BE2C (cell line): ENCODE measurements at regions not wholly inside any gene's neighbourhood (a gene's known extent, or its start where the extent isn't known, plus 50 kb on each side); places are given as distances from the start of the nearest gene placed in this dataset.
A peak's percentile ranks its signal among the peaks of the same experiment; 100 is the strongest.

Source experiments
- DNase-seq: peaks from one replicate; pipeline ENCODE4 v3.0.0-alpha.2; 2020
- H3K27me3 ChIP-seq: fragments of 250-450 bp; sonication (Bioruptor Pico); 2 replicates; pipeline ENCODE4 v1.5.1; 2020; ENCODE audit warnings: mild to moderate bottlenecking
- H3K36me3 ChIP-seq: fragments of 250-450 bp; sonication (Bioruptor Pico); 2 replicates; pipeline ENCODE4 v1.5.1; 2020; ENCODE audit warnings: mild to moderate bottlenecking
- H3K4me1 ChIP-seq: fragments of 250-450 bp; sonication (Bioruptor Pico); 2 replicates; pipeline ENCODE4 v1.5.1; 2020
- H3K4me3 ChIP-seq: 2 replicates; pipeline ENCODE4 v1.5.1; 2011; ENCODE audit warnings: low read depth, low read length
- H3K9me3 ChIP-seq: fragments of 250-450 bp; sonication (Bioruptor Pico); 2 replicates; pipeline ENCODE4 v1.5.1; 2020
- CTCF ChIP-seq: IDR thresholded peaks from 2 replicates; pipeline ENCODE4 v1.5.1; 2012; ENCODE audit warnings: mild to moderate bottlenecking, low read depth, low read length

- H3K4me1 ChIP-seq, result peaks cover 41% of the 10 kb centered on the region
- H3K27me3 ChIP-seq, result no peaks in the 10 kb centered on the region
- no peaks in the 10 kb centered on the region for H3K9me3 ChIP-seq
- DNase-seq, result no peak
- H3K4me3 ChIP-seq, result no peak overlapping the region
- no peaks in the 10 kb centered on the region for H3K36me3 ChIP-seq
- TF ChIP-seq CTCF, result no peak
Measured at GRCh38 chr14:100657780-100658179, 68.9 kb upstream of the DLK1 start.

DNA sequence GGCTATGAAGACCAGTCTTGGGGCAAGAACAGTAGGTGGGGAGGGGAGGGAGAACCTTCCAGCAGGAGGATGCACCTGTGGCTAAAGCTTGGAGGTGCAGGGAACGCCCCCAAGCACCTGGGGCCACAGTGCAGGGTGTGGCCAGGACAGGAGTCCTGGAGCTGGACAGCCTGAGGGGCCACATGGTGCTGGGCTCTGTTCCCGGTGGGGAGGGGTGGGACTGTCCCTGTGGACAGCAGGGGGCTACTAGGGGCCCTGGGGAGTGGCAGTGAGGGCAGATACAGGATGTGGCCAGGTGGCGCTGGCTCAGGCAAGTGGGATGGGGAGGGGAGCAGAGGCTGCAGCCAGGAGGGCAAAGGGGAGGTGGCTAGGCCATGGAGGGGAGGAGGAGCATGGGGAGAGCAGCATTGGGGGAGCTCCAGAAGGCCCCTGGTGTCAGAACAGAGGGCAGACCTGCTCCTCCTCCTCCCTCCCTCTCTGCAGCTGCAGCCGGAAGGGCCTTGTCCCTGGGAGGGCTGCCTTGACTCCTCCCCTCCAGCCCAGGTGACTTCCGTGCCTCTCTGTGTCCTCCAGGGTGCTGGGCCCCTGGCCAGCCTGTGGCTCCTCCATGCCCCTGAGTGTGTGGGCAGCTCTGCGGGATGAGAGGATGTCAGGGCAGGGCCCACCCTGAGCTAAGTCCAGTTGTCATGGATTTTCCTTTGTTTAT, 68.4 kb upstream of the DLK1 start:
- DNase-seq, result peak; percentile 43
- no peak for TF ChIP-seq CTCF
- H3K36me3 ChIP-seq, result no peaks in the 10 kb centered on the region
- no peaks in the 10 kb centered on the region for H3K27me3 ChIP-seq
- no peaks in the 10 kb centered on the region for H3K9me3 ChIP-seq
- H3K4me1 ChIP-seq, result peaks cover 40% of the 10 kb centered on the region
- no peak overlapping the region for H3K4me3 ChIP-seq

DNA sequence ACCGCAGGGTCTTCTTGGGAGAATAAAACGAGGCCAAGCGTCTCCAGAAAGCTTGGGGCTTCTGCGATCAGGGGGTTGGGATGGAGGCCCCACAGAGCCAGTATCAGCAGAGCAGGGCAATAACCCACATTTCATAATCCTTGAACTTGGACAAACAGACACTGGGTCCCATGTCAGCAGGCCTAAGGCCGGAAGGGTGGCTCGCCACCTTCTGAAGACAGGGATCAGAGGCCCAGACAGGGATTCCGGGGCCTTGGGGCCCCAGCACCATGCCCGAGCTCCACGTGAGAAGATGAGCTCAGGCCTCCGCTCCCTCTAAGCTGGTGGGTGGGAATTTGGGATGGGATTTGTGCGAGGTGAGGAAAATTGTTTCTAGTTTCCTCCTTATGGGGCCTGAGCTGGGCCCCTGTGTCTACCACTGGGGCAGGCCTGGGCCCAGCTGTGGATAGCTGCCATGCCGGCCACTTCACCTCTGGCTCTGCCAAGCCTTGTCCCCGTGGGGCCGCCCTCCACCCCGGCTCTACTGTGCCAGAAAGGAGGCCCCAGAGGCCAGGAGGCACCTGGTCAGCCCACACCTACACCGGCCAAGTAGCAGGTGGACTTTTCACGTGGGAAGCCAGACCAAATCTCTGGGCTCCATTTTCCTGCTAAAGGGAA, 67.2 kb upstream of the DLK1 start:
- Histone ChIP-seq H3K36me3 (no peaks in the 10 kb centered on the region), H3K9me3 (no peaks in the 10 kb centered on the region), H3K27me3 (no peaks in the 10 kb centered on the region), H3K4me1 (peaks cover 44% of the 10 kb centered on the region), H3K4me3 (no peak overlapping the region)
- DNase-seq, result no peak
- no peak for TF ChIP-seq CTCF

DNA sequence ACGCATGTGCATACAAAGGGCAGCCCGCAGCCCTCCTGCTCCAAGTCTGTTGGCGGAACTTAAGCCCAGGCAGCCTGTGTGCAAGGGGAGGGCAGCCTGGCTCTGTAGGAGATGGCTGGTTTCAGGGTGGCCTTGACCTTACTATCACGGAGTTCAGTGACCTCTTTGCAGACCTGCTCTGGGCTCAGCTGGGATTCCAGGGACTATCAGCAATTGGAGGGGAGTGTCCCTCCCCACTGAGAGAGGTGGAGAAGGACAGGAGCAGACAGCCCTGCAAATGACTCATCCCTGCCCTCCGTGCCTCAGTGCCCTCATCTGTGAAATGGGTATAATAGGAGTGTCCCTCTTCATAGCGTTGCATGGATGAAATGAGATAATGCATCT, 66.2 kb upstream of the DLK1 start:
- no peak overlapping the region for H3K4me3 ChIP-seq
- no peaks in the 10 kb centered on the region for H3K36me3 ChIP-seq
- no peaks in the 10 kb centered on the region for H3K27me3 ChIP-seq
- H3K4me1 ChIP-seq, result peaks cover 38% of the 10 kb centered on the region
- no peak for TF ChIP-seq CTCF
- H3K9me3 ChIP-seq, result no peaks in the 10 kb centered on the region
- DNase-seq, result no peak

DNA sequence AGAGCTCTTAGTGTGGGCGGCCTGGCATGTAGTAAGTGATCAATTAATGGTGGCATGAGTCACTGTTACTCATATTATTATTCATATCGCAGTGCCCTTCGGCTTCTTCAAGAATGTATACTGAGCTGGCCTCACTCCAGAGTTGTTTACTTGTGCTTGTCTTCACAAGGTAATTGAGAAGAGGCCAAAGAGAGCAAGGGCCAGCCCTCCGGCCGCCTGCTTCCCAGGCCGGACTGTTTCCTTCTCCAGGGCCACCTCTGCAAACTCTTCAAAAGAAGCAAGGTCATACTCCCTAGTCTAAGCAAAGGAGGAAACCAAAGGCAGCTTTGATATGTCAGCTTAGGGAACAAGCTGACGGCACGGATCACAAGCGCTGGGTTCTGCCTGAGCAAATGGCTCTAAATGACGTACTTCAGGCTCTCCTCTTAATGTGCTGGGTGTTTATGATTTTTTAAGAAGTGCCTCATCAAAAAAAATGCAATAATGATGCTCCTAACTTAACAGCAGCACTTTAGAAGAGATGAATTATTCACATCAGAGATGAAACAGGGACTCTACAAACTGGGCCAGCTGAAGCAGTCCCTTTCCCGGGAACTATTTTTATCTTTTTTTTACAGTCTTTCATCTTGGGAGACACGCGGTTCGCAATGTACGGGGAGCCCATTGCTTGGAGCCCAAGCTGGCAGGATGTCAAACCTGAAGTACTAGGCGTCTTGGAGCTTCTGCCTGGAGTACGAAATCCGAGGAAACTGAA, 65.6 kb upstream of the DLK1 start:
- Histone ChIP-seq H3K36me3 (no peaks in the 10 kb centered on the region), H3K4me3 (no peak overlapping the region), H3K27me3 (no peaks in the 10 kb centered on the region), H3K4me1 (peaks cover 35% of the 10 kb centered on the region), H3K9me3 (no peaks in the 10 kb centered on the region)
- DNase-seq, result no peak
- no peak for TF ChIP-seq CTCF
